Nephron progenitor cell (in vitro differentiated cells): ENCODE measurements at regions not wholly inside any gene's neighbourhood (a gene's known extent, or its start where the extent isn't known, plus 50 kb on each side); places are given as distances from the start of the nearest gene placed in this dataset.
"Not testable (repeated sequence)": the region's sequence is repeated elsewhere in the genome, so short reads cannot be mapped to it uniquely, and the experiment has no call there.

Source experiments
- DNase-seq: peaks from one replicate; pipeline ENCODE4 v3.0.0; 2021
- H3K27ac Mint-ChIP-seq: 2 replicates; pipeline ENCODE4 v1.8.0; 2021; ENCODE audit warnings: mild to moderate bottlenecking, moderate library complexity, mixed read lengths
- H3K27me3 Mint-ChIP-seq: 2 replicates; pipeline ENCODE4 v1.8.0; 2021; ENCODE audit warnings: mild to moderate bottlenecking, low read depth, mixed read lengths; ENCODE audit not compliant: poor library complexity
- H3K36me3 Mint-ChIP-seq: 2 replicates; pipeline ENCODE4 v1.8.0; 2021; ENCODE audit warnings: low read depth, mixed read lengths
- H3K4me1 Mint-ChIP-seq: 2 replicates; pipeline ENCODE4 v1.8.0; 2021; ENCODE audit warnings: mixed read lengths
- H3K4me3 Mint-ChIP-seq: 2 replicates; pipeline ENCODE4 v1.8.0; 2021; ENCODE audit warnings: mild to moderate bottlenecking, moderate library complexity, mixed read lengths
- H3K9me3 Mint-ChIP-seq: 2 replicates; pipeline ENCODE4 v1.8.0; 2021; ENCODE audit warnings: mild to moderate bottlenecking, moderate library complexity, mixed read lengths
- CTCF ChIP-seq: fragments of 200-600 bp; sonication (generic); IDR thresholded peaks from 2 replicates; pipeline ENCODE4 v1.5.0; 2021; ENCODE audit warnings: antibody characterized with exemption

DNA sequence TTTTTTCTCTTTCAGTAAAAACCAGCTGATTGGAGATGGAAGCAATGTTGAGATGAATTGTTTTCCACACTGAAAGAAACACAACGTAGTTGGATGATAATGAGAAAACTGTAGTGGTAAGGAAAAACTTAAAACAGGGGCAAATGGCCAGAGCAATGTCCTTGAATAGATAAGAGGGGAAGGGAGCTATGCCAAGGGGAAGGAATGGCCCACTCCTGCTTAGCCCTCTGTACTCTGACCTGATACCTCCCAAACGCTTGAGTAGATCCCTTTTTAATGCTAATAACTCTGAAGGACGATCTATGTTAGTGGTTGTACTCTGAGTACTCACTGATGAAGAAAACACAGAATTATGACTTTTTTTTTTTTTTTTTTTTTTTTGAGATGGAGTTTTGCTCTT, 114.7 kb upstream of the DAB2 start:
- H3K36me3 Mint-ChIP-seq = no peaks in the 10 kb centered on the region

GRCh38 chr5:39534690-39535089, 109.9 kb upstream of the DAB2 start:
- H3K9me3 Mint-ChIP-seq = no peaks in the 10 kb centered on the region
- H3K36me3 Mint-ChIP-seq = no peaks in the 10 kb centered on the region
- DNase-seq = no peak
- peaks cover 10% of the 10 kb centered on the region for H3K27me3 Mint-ChIP-seq
- no peak overlapping the region for H3K4me3 Mint-ChIP-seq
- no peak overlapping the region for H3K27ac Mint-ChIP-seq
- TF ChIP-seq CTCF = no peak
- no peaks in the 10 kb centered on the region for H3K4me1 Mint-ChIP-seq

More for the DNA sequence above, 114.7 kb upstream of the DAB2 start:
- no peak for TF ChIP-seq CTCF
- no peak overlapping the region for H3K4me3 Mint-ChIP-seq
- DNase-seq = no peak
- H3K27ac Mint-ChIP-seq = no peak overlapping the region
- H3K9me3 Mint-ChIP-seq = no peaks in the 10 kb centered on the region
- H3K4me1 Mint-ChIP-seq = no peaks in the 10 kb centered on the region
- peaks cover 10% of the 10 kb centered on the region for H3K27me3 Mint-ChIP-seq

DNA sequence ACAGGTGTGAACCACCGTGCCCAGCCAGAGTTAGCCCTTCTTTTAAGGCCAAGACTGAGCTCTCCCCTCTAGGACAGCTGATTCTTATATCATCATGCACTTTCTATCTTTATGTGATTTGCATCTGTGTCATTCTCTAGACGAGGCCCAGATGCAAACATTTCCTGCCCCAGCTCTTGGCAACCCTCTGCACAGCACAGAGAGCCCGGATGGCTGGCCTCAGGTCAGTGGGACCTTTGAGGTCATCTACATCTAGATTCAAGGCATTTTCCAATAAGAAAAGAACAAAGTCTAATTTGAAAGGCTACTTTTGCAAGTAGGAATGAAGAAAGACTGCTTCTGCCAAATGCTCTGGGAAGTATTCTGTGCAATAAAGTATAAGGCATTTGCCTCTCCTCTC, 109.0 kb upstream of the DAB2 start:
- H3K27me3 Mint-ChIP-seq = peaks cover 6% of the 10 kb centered on the region
- no peaks in the 10 kb centered on the region for H3K4me1 Mint-ChIP-seq
- H3K4me3 Mint-ChIP-seq = no peak overlapping the region
- TF ChIP-seq CTCF = no peak
- no peaks in the 10 kb centered on the region for H3K9me3 Mint-ChIP-seq
- DNase-seq = no peak
- H3K36me3 Mint-ChIP-seq = no peaks in the 10 kb centered on the region
- no peak overlapping the region for H3K27ac Mint-ChIP-seq

DNA sequence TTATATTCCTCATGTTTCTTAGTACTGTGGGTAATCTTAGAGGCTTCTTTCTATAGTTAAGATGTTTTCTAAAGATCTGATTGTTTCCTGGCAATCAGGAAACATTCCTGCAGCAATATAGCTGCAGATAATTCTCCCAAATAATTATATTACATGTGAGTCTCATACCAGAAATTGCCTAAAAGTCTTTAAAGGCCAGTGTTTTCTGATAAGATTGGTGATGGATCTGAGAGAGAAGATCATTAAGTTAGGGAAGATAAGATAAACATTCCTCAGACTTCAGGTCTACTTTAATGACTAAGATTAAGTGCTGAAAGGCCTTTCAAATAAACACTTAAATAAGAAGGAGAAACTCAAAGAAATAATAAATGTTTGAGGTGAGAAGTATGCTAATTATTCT, 107.7 kb upstream of the DAB2 start:
- no peak for TF ChIP-seq CTCF
- Mint-ChIP-seq H3K4me1 (no peaks in the 10 kb centered on the region), H3K9me3 (no peaks in the 10 kb centered on the region), H3K27ac (no peak overlapping the region), H3K27me3 (no peaks in the 10 kb centered on the region), H3K36me3 (no peaks in the 10 kb centered on the region), H3K4me3 (no peak overlapping the region)
- no peak for DNase-seq

- no peaks in the 10 kb centered on the region for H3K9me3 Mint-ChIP-seq
- DNase-seq = no peak
- H3K27me3 Mint-ChIP-seq = no peaks in the 10 kb centered on the region
- no peak overlapping the region for H3K27ac Mint-ChIP-seq
- H3K4me1 Mint-ChIP-seq = peaks cover 6% of the 10 kb centered on the region
- H3K36me3 Mint-ChIP-seq = no peaks in the 10 kb centered on the region
- H3K4me3 Mint-ChIP-seq = no peak overlapping the region
- no peak for TF ChIP-seq CTCF
These were observed 106.5 kb upstream of the DAB2 start for GRCh38 chr5:39531306-39531705.

DNA sequence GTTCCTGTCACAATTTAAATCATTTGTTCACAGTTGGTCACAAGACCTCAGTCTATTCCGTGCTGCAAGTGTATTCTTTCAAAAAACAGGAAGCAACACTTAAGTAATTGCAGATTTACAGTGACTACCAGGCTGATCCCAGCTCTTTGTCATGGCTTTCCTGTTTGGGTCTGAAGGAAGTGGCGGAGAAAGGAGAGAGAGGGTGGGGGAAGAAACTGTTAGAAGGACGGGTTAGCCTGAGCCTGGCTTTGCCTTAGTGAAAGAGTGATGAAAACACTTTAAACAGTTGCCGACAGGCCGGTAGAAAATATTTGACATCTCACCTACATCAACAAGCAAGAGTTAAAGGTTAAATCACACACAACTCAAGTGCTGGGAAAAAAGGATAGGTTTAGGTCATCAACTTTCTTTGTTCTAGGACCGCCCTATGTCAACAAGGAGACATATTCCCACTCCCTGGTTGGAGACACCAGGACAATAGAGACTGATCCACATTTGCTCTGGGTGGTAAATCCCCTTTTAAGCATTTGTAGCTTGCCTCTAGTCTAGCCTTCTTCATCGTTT, 102.2 kb upstream of the DAB2 start:
- no peak overlapping the region for H3K4me3 Mint-ChIP-seq
- TF ChIP-seq CTCF = no peak
- no peaks in the 10 kb centered on the region for H3K27me3 Mint-ChIP-seq
- H3K4me1 Mint-ChIP-seq = peaks cover 6% of the 10 kb centered on the region
- H3K36me3 Mint-ChIP-seq = no peaks in the 10 kb centered on the region
- H3K9me3 Mint-ChIP-seq = no peaks in the 10 kb centered on the region
- peak overlapping the region; percentile 50 for H3K27ac Mint-ChIP-seq
- no peak for DNase-seq

GRCh38 chr5:39525781-39526180, 101.0 kb upstream of the DAB2 start:
- H3K27ac Mint-ChIP-seq, H3K4me1 Mint-ChIP-seq, H3K4me3 Mint-ChIP-seq, H3K9me3 Mint-ChIP-seq, H3K36me3 Mint-ChIP-seq, DNase-seq, H3K27me3 Mint-ChIP-seq: not testable (repeated sequence)
